Right lobe of liver (tissue), 6 donors: ENCODE measurements at regions not wholly inside any gene's neighbourhood (a gene's known extent, or its start where the extent isn't known, plus 50 kb on each side); places are given as distances from the start of the nearest gene placed in this dataset.

Source experiments
- ATAC-seq, 4 donors: fragments of 200-7000 bp; cut with Tn5 transposase; one replicate each; pipeline ENCODE4 v1.9.1; 2020; ENCODE audit warnings: mild to moderate bottlenecking in 4 of 4, moderate library complexity in 4 of 4
- DNase-seq, 3 donors: peaks; one replicate each; pipeline ENCODE4 v3.0.0-alpha.2; 2020
- H3K27ac ChIP-seq, 3 donors: fragments of 200-600 bp; one replicate each; pipeline ENCODE4 v1.8.0; 2022
- H3K27me3 ChIP-seq, 2 donors: fragments of 200-600 bp; one replicate each; pipeline ENCODE4 v1.8.0; 2022
- H3K36me3 ChIP-seq, 4 donors: fragments of 200-600 bp; sonication (generic) in 1 of 4; one replicate each; pipeline versions ENCODE4 v1.5.1 to v1.8.0; 2017 to 2022; ENCODE audit warnings: control low read depth in 1 of 4
- H3K4me1 ChIP-seq, 4 donors: fragments of 200-600 bp; sonication (generic) in 1 of 4; one replicate each; pipeline versions ENCODE4 v1.5.1 to v1.8.0; 2017 to 2022; ENCODE audit warnings: control low read depth in 1 of 4
- H3K4me3 ChIP-seq, 3 donors: fragments of 200-600 bp; one replicate each; pipeline ENCODE4 v1.8.0; 2022
- H3K9me3 ChIP-seq, 4 donors: fragments of 200-600 bp; sonication (generic) in 1 of 4; one replicate each; pipeline versions ENCODE4 v1.5.1 to v1.8.0; 2017 to 2022; ENCODE audit warnings: control low read depth in 1 of 4
- CTCF ChIP-seq, 4 donors: fragments of 200-600 bp in 3 of 4; fragments of 450-650 bp in 1 of 4; IDR thresholded peaks; one replicate each; pipeline versions ENCODE4 v1.5.1 to v1.8.0; 2016 to 2022; ENCODE audit warnings: antibody characterized with exemption in 4 of 4, mild to moderate bottlenecking in 2 of 4
- POLR2A ChIP-seq: fragments of 450-650 bp; IDR thresholded peaks from one replicate; pipeline ENCODE4 v1.6.1; 2017; ENCODE audit warnings: antibody characterized with exemption, mild to moderate bottlenecking
- WGBS: methylation state at CpG from one replicate; pipeline ENCODE4 v1.1.6; 2018; ENCODE audit warnings: low coverage, low lambda C conversion rate; ENCODE audit not compliant: insufficient coverage; ENCODE audit errors: missing lambda C conversion rate; 5-methylcytosine and 5-hydroxymethylcytosine counted together
- intact Hi-C, 2 donors: fragments of 100-400 bp; cut with DNase I; formaldehyde crosslinking; loops; one replicate each; pipeline versions ENCODE4 v1.11.2 to v1.14.1; 2022
- donor health status: DM: no; HTN: yes; CAD: no.
- donor health status: DM: no; HTN: no; CAD: no.
- donor health status: DM: no; HTN: no; CAD: no.
- donor health status: DM: no; HTN: yes; CAD: no.
- donor health status: DM: no; HTN: yes; CAD: no.

DNA sequence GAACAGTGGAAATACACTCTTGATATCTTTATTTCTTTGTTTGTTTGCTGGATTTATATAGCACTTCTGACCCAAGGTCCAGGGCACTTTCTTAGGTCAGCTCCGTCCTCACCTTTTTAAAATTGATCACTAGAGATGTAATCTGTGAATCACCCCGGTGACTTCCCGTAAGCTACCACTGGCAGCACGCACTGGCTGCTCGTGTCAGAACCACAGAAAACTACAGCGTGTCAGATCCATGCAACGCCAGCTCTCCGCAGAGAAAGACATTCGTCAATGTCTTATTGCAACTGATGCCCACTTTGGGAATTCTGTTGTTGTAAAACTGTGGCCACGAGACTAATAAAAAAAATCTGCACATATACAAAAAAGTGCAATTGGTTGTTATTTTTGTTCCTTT is 779.4 kb upstream of the ZEB2 start:
- no peak for DNase-seq
- WGBS = 72% methylated on average over 10 of the region's 10 CpGs
- Histone ChIP-seq H3K27me3 (no peaks in the 10 kb centered on the region), H3K4me1 (no peaks in the 10 kb centered on the region), H3K9me3 (no peaks in the 10 kb centered on the region), H3K36me3 (no peaks in the 10 kb centered on the region), H3K27ac (no peak overlapping the region), H3K4me3 (no peak overlapping the region)
- intact Hi-C loops = no loop called here
- ATAC-seq = no peak
- TF ChIP-seq CTCF (IDR thresholded peaks at IDR 0.05) (no peak), POLR2A (no peak)

- no peaks in the 10 kb centered on the region for H3K4me1 ChIP-seq
- no peaks in the 10 kb centered on the region for H3K9me3 ChIP-seq
- ATAC-seq = no peak
- intact Hi-C loops = no loop called here
- H3K27ac ChIP-seq = no peak overlapping the region
- no peak for TF ChIP-seq POLR2A
- TF ChIP-seq CTCF (IDR thresholded peaks at IDR 0.05) = no peak
- no peaks in the 10 kb centered on the region for H3K36me3 ChIP-seq
- no peak overlapping the region for H3K4me3 ChIP-seq
- DNase-seq = no peak
- no peaks in the 10 kb centered on the region for H3K27me3 ChIP-seq
Measured at GRCh38 chr2:145292166-145292565, 772.2 kb upstream of the ZEB2 start.

- WGBS = 36% methylated on average over 2 of the region's 2 CpGs
- TF ChIP-seq POLR2A (no peak), CTCF (IDR thresholded peaks at IDR 0.05) (no peak)
- DNase-seq (no peak), ATAC-seq (no peak)
- no peak overlapping the region for H3K27ac ChIP-seq
- H3K27me3 ChIP-seq = no peaks in the 10 kb centered on the region
- H3K36me3 ChIP-seq = no peaks in the 10 kb centered on the region
- no peaks in the 10 kb centered on the region for H3K9me3 ChIP-seq
- H3K4me1 ChIP-seq = no peaks in the 10 kb centered on the region
- H3K4me3 ChIP-seq = no peak overlapping the region
- intact Hi-C loops = no loop called here
Measured at GRCh38 chr2:145290986-145291385, 771.1 kb upstream of the ZEB2 start.

DNA sequence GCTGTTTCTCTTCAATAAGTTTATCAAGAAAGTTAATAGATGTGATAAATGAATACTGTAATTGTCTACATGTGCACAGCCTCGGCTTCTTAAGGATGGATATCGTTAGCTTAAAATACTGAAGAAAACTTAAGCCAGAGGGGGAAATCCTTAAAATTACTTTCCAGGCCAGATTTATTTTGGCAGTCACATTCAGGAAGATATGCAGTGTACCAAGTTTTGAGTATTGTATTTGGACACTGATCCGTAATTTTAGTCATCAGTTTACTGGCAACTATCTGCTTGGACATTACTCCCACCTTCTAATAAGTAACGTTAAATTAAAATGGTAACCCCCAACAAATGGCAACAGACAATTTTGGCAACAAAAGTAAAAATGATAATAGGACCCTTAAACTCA is 770.0 kb upstream of the ZEB2 start:
- intact Hi-C loops = no loop called here
- Histone ChIP-seq H3K4me1 (no peaks in the 10 kb centered on the region), H3K9me3 (no peaks in the 10 kb centered on the region), H3K27ac (no peak overlapping the region), H3K27me3 (no peaks in the 10 kb centered on the region), H3K36me3 (no peaks in the 10 kb centered on the region), H3K4me3 (no peak overlapping the region)
- ATAC-seq (no peak), DNase-seq (no peak)
- TF ChIP-seq CTCF (IDR thresholded peaks at IDR 0.05) (no peak), POLR2A (no peak)
- WGBS = 44% methylated on average over 4 of the region's 4 CpGs
